ENCODE measurements at regions not wholly inside any gene's neighbourhood (a gene's known extent, or its start where the extent isn't known, plus 50 kb on each side); places are given as distances from the start of the nearest gene placed in this dataset.
"Not testable (repeated sequence)": the region's sequence is repeated elsewhere in the genome, so short reads cannot be mapped to it uniquely, and the experiment has no call there.

- Histone ChIP-seq H3K9ac (no peak overlapping the region), H3K9me2 (ENCODE audit: insufficient read depth) (no peaks in the 10 kb centered on the region), H3K27ac (no peak overlapping the region), H2AFZ (no peak overlapping the region), H3K4me3 (no peak overlapping the region), H4K20me1 (ENCODE audit: insufficient read depth) (no peaks in the 10 kb centered on the region), H3K27me3 (replicated peaks; ENCODE audit: insufficient read depth) (no peaks in the 10 kb centered on the region), H3K4me2 (ENCODE audit: unreplicated experiment) (no peak overlapping the region), H3K4me1 (ENCODE audit: insufficient read depth) (no peaks in the 10 kb centered on the region), H3K9me3 (ENCODE audit: low read depth) (peaks cover 4% of the 10 kb centered on the region), H3K79me2 (ENCODE audit: insufficient read depth) (no peaks in the 10 kb centered on the region), H3F3A (ENCODE audit: insufficient read depth) (no peaks in the 10 kb centered on the region), H3K36me3 (ENCODE audit: low read depth) (no peaks in the 10 kb centered on the region)
- in situ Hi-C loops (cut with MboI), result no loop called here
- DNase-seq, result no peak
- TF ChIP-seq EZH2phosphoT487 (IDR thresholded peaks at IDR 0.05; ENCODE audit: insufficient read depth, low read depth), result no peak
- no peak for TF ChIP-seq EZH2 (IDR thresholded peaks at IDR 0.05; ENCODE audit: insufficient read depth, poor library complexity, severe bottlenecking)
- 14 to 25% methylated on average over 4 of the region's 4 CpGs for WGBS, 2 experiments (ENCODE audit: low coverage in 1 of 2, low lambda C conversion rate in 2 of 2, missing lambda C conversion rate in 2 of 2)
These were observed 405.7 kb upstream of the SLC10A2 start for GRCh38 chr13:103471896-103472295.

GRCh38 chr13:103469771-103470170, 403.6 kb upstream of the SLC10A2 start:
- H3K9me2 ChIP-seq (ENCODE audit: insufficient read depth), result no peaks in the 10 kb centered on the region; the same call in 1 of the 2 replicates
- H3K9me3 ChIP-seq (ENCODE audit: low read depth), result peaks cover 4% of the 10 kb centered on the region
- no peaks in the 10 kb centered on the region for H3K79me2 ChIP-seq (ENCODE audit: insufficient read depth)
- no peaks in the 10 kb centered on the region for H4K20me1 ChIP-seq (ENCODE audit: insufficient read depth)
- 27 to 38% methylated on average over 1 of the region's 1 CpG for WGBS, 2 experiments (ENCODE audit: low coverage in 1 of 2, low lambda C conversion rate in 2 of 2, missing lambda C conversion rate in 2 of 2)
- in situ Hi-C loops (cut with MboI), result no loop called here
- TF ChIP-seq EZH2 (IDR thresholded peaks at IDR 0.05; ENCODE audit: insufficient read depth, poor library complexity, severe bottlenecking) (no peak), EZH2phosphoT487 (IDR thresholded peaks at IDR 0.05; ENCODE audit: insufficient read depth, low read depth) (no peak)
- H3K36me3 ChIP-seq (ENCODE audit: low read depth), result no peaks in the 10 kb centered on the region
- no peak overlapping the region for H3K4me3 ChIP-seq
- no peak overlapping the region for H3K9ac ChIP-seq
- H3F3A ChIP-seq (ENCODE audit: insufficient read depth), result no peaks in the 10 kb centered on the region
- H3K27me3 ChIP-seq (replicated peaks; ENCODE audit: insufficient read depth), result no peaks in the 10 kb centered on the region
- no peak overlapping the region for H2AFZ ChIP-seq
- no peaks in the 10 kb centered on the region for H3K4me1 ChIP-seq (ENCODE audit: insufficient read depth)
- H3K4me2 ChIP-seq (ENCODE audit: unreplicated experiment), result no peak overlapping the region
- no peak for DNase-seq
- H3K27ac ChIP-seq, result no peak overlapping the region

DNA sequence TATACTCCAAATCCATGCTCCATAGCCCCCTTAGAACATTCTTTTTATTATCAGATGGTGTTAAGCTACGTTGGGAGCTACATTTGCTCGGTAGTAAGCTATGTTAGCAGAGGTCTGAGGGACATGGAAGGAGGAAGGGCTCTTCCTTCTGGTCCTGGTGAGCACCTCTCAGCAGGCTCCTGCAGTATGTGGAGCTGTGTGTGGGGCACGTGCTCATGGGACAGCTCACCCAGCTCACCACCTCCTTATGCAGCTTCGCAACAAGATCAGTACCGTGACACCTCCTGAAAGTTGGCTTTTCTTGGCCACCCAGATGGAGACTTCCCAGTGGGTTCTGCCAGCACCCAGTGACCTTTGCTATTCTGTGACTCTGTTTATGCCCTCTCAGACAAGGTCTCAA, 400.5 kb upstream of the SLC10A2 start:
- H3K4me3 ChIP-seq, result no peak overlapping the region
- H3K9ac ChIP-seq, result no peak overlapping the region
- H3K79me2 ChIP-seq (ENCODE audit: insufficient read depth), result no peaks in the 10 kb centered on the region
- H3F3A ChIP-seq (ENCODE audit: insufficient read depth), result no peaks in the 10 kb centered on the region
- no peak overlapping the region for H3K27ac ChIP-seq
- H3K27me3 ChIP-seq (replicated peaks; ENCODE audit: insufficient read depth), result no peaks in the 10 kb centered on the region
- H3K36me3 ChIP-seq (ENCODE audit: low read depth), result no peaks in the 10 kb centered on the region
- no peaks in the 10 kb centered on the region for H4K20me1 ChIP-seq (ENCODE audit: insufficient read depth)
- H3K4me1 ChIP-seq (ENCODE audit: insufficient read depth), result no peaks in the 10 kb centered on the region
- no peaks in the 10 kb centered on the region for H3K9me3 ChIP-seq (ENCODE audit: low read depth)
- no peaks in the 10 kb centered on the region; the same call in 1 of the 2 replicates for H3K9me2 ChIP-seq (ENCODE audit: insufficient read depth)
- no peak for DNase-seq
- WGBS, 2 experiments (ENCODE audit: low coverage in 1 of 2, low lambda C conversion rate in 2 of 2, missing lambda C conversion rate in 2 of 2), result 40 to 57% methylated on average over 5 of the region's 5 CpGs
- TF ChIP-seq EZH2phosphoT487 (IDR thresholded peaks at IDR 0.05; ENCODE audit: insufficient read depth, low read depth) (no peak), EZH2 (IDR thresholded peaks at IDR 0.05; ENCODE audit: insufficient read depth, poor library complexity, severe bottlenecking) (no peak)
- in situ Hi-C loops (cut with MboI), result no loop called here
- H3K4me2 ChIP-seq (ENCODE audit: unreplicated experiment), result no peak overlapping the region
- no peak overlapping the region for H2AFZ ChIP-seq

GRCh38 chr13:103460246-103460645, 394.0 kb upstream of the SLC10A2 start:
- H3K36me3 ChIP-seq (ENCODE audit: low read depth); H3K4me1 ChIP-seq (ENCODE audit: insufficient read depth); H4K20me1 ChIP-seq (ENCODE audit: insufficient read depth); H2AFZ ChIP-seq; H3K27me3 ChIP-seq (replicated peaks; ENCODE audit: insufficient read depth); H3K9ac ChIP-seq; H3K27ac ChIP-seq; DNase-seq; H3F3A ChIP-seq (ENCODE audit: insufficient read depth); H3K79me2 ChIP-seq (ENCODE audit: insufficient read depth); H3K9me3 ChIP-seq (ENCODE audit: low read depth); H3K4me2 ChIP-seq (ENCODE audit: unreplicated experiment); H3K9me2 ChIP-seq (ENCODE audit: insufficient read depth); in situ Hi-C loops (cut with MboI); H3K4me3 ChIP-seq: not testable (repeated sequence)
- WGBS, 2 experiments (ENCODE audit: low coverage in 1 of 2, low lambda C conversion rate in 2 of 2, missing lambda C conversion rate in 2 of 2), result 36 to 50% methylated on average over 2 to 3 of the region's 3 CpGs

GRCh38 chr13:103457050-103457449, 390.8 kb upstream of the SLC10A2 start:
- H3K36me3 ChIP-seq (ENCODE audit: low read depth); H3K9me2 ChIP-seq (ENCODE audit: insufficient read depth); H3K27ac ChIP-seq; H3K4me1 ChIP-seq (ENCODE audit: insufficient read depth); H3K4me2 ChIP-seq (ENCODE audit: unreplicated experiment); H3K4me3 ChIP-seq; H4K20me1 ChIP-seq (ENCODE audit: insufficient read depth); H3K9ac ChIP-seq; DNase-seq; H3K79me2 ChIP-seq (ENCODE audit: insufficient read depth); in situ Hi-C loops (cut with MboI); H2AFZ ChIP-seq; H3F3A ChIP-seq (ENCODE audit: insufficient read depth); H3K27me3 ChIP-seq (replicated peaks; ENCODE audit: insufficient read depth); H3K9me3 ChIP-seq (ENCODE audit: low read depth): not testable (repeated sequence)
- 73 to 79% methylated on average over 13 to 14 of the region's 14 CpGs for WGBS, 2 experiments (ENCODE audit: low coverage in 1 of 2, low lambda C conversion rate in 2 of 2, missing lambda C conversion rate in 2 of 2)
